ENCODE measurements at regions not wholly inside any gene's neighbourhood (a gene's known extent, or its start where the extent isn't known, plus 50 kb on each side); places are given as distances from the start of the nearest gene placed in this dataset.

DNA sequence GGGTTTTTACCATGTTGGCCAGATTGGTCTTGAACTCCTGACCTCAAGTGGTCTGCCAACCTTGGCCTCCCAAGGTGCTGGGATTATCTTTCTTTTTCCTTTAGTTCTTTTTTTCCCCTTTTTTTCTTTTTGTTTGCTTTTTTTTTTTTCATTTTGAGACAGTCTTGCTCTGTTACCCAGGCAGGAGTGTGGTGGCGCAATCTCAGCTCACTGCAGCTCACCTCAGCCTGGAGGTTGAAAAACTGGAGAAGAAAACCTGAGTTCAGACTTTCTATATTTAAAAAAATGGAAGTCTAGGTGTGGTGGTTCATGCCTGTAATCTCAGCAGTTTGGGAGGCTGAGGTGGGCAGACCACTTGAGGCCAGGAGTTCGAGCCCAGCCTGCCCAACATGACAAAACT, 181.1 kb upstream of the HS3ST1 start:
- no peak for DNase-seq

- no peak for DNase-seq
Observed at GRCh38 chr4:11608992-11609391, 180.3 kb upstream of the HS3ST1 start.

DNA sequence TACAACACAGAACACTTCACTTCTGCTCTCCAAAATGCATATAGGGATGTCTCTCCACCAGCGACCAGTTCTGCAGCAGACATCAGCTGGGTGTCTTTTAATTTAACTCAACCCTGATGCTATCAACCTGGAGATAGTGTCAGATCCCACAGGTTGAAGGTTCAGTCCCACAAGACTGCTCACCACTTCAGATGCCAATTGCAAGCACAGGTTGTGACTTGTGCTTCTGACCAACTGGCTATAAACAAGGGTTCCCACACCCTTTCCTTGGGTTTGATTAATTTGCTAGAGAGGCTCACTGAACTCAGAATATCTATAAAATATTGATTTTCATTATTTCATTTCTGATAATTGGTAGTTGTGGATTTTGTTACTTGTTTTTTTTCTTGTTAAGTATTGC, 177.4 kb upstream of the HS3ST1 start:
- no peak for DNase-seq

DNA sequence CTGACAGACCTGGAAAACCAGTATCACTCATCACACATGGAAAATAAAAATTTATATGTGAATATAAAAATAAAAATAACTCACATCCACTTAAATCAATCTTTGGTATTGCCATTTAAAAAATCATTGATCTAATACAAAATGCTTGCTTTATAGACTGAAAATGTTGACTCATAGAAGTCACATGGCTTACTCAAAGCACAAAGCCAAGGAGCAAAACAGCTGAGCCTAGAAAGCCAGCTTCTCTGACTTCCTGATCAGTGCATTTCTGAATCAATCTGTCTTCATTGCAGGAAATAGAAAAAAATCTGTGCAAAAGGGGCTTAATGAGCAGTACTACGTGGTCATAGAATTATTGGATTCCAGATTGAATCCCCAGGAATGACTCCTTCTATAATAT, 176.9 kb upstream of the HS3ST1 start:
- DNase-seq, result no peak

GRCh38 chr4:11604821-11605220, 176.1 kb upstream of the HS3ST1 start:
- no peak for DNase-seq

DNA sequence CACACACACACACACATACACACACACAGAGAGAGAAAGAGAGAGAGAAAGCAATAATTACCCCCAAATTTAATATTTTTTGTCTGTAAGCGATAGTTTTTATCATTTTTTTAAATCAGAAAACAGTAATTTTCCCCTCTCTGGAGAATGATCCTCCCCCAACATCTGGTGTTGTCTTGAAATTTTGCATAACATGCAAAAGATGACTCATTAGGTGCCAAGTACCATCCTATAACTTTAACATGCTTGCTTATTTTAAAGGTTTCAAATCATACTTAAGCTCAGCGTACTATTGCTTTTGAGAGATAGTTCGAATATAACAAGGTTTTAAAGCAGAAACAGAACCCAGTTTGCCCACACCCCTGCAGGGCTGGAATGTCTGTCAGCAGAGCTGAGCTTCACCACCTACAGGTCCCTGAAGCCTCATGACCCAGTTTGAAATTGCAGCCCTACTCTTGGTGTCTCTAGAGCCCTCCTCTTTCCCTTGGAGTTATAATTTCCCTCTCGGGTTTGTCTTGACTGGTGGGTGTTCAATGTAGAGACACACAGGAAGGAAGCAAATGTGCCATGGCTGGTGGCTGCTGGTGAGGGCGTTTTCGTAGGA, 175.0 kb upstream of the HS3ST1 start:
- DNase-seq, result no peak

GRCh38 chr4:11602606-11603340, 174.1 kb upstream of the HS3ST1 start:
- DNase-seq, result no peak

DNA sequence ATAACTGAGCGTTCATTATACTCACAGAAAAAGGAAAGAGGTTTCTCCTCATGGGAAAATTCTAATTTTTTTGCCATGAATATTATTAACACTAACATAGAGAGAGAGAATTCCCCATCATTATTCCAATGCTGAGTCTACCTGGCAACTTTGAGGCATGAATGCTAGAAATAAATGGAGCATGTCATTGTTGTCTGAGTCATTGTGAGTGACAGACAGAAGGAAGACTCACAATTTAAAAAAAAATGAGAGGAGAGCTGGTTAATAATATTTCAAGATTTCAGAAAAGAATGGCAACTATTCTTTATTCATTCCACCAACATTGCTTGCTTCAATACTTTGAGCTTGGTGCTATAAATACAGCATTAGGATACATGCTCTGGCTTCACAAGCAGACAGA, 170.4 kb upstream of the HS3ST1 start:
- DNase-seq, result no peak

GRCh38 chr4:11598591-11598990, 169.9 kb upstream of the HS3ST1 start:
- DNase-seq, result no peak

DNA sequence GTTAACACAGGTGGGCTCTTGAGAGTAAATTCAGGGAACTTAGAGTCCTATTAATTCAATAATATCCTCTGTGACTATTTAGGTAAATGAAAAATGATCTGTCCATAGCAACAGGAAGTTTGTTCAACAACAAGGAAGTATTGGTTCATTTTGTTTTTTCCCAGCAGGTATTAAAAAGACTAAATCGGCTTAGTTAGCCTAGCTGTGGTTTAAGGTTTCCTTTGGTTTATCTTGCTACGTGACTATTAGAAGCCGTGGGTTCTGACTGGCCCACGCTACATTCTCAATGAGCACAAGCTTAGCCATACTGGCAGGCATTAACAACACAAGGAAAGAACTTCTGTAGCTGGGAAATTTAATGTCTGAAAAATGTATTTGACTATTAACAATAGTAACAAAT, 168.8 kb upstream of the HS3ST1 start:
- no peak for DNase-seq

DNA sequence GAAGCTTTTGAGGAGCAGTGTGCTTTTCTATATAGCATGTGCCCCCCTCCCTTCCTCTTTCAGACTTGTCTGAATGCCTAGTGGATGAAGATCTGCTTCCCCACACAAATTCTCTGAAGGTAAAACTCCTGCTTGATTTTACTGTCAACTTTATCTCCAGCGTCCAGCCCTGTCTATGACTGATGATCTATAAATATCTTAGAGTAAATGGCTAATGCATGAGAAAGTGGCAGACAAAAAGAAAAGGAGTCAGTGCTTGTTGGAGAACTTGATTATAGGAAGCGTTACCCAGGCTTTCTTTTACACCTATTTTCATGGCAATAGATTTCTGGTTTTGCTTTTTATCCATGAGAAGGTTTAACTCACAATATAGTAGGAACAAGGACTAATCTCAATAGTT, 168.3 kb upstream of the HS3ST1 start:
- no peak for DNase-seq

DNA sequence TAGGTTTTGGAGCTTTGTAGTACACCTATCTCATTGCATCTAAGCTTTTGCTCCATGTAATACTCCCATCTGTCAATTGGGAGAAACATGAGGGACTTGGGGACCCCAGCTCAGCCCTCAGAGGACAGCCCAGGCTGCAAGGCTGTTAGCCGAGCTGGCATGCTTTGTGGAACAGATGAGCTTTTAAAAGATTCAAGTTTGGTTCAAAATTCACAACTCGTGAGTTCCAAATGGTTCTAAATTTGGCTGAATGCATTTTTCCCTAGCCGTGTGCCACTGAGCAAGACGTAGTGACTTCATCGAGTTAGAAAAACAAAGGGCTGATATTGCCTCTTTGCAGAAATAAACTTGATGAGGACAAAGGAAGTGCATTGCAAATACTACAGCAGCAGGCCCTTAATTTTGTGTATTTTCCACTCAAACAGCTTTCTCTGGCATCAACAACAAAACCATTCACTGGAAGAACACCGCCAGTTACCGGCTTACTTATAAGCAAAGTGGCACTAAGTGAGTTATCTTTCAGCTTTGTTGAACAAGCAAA, 165.0 kb upstream of the HS3ST1 start:
- no peak for DNase-seq

DNA sequence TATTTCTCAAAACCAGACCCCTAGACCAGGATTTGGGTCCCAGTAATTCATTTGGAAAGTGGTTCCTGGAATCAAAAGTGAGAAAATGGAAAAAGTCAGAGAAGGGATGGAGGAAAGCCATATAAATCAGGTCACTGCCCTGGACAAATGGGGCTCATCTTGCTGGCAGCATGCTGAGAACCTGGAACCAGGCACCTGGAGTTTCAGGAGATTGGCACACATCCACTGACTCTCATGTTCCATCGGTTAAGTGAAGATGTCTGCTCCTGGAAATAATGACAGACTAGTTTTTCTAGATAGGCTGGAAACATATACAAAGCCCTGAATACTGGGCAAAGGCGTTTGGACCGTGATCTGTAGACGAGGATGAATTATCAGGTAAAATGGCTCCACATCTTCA, 163.6 kb upstream of the HS3ST1 start:
- DNase-seq, result no peak

- DNase-seq, result no peak
Observed at GRCh38 chr4:11590132-11590531, 161.4 kb upstream of the HS3ST1 start.

DNA sequence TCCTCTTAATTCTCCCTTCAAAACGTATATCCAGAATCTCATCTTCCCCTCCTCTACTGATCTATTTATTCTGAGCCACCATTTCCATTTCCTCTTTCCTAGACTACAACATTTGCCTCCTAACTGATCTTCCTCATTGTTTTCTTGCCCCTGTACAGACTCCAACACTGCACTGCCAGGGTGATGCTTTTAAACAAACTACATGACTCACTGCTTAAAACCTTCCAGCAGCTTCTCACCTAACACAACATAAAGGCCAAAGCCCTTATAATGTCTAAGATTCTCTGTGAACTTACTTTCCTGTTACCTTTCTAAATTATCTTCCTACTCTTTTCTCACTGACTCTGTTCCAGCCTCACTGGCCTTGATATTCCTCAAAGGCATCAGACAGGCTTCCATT, 161.0 kb upstream of the HS3ST1 start:
- no peak for DNase-seq

DNA sequence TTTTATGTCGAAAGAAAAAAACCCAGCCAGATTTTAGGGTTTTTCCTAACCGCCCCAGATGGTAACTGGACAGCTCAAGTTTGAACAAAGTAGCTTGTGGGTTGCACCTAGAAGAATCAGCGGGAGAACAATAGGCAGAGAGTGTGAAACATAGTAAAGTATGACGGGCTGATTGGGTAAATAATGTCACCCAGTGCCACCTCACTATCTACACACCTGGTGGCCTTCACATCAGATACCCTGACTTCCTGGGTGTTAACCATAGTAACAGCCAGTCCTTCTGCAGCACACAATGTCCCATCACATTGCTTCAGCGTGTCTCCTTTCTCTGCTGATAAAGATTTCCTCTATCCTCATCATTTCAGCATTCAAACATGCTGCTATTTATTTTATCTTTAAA, 159.1 kb upstream of the HS3ST1 start:
- DNase-seq, result no peak

- no peak for DNase-seq
Observed at GRCh38 chr4:11585506-11585905, 156.8 kb upstream of the HS3ST1 start.

GRCh38 chr4:11568511-11568910, 139.8 kb upstream of the HS3ST1 start:
- DNase-seq, result no peak

DNA sequence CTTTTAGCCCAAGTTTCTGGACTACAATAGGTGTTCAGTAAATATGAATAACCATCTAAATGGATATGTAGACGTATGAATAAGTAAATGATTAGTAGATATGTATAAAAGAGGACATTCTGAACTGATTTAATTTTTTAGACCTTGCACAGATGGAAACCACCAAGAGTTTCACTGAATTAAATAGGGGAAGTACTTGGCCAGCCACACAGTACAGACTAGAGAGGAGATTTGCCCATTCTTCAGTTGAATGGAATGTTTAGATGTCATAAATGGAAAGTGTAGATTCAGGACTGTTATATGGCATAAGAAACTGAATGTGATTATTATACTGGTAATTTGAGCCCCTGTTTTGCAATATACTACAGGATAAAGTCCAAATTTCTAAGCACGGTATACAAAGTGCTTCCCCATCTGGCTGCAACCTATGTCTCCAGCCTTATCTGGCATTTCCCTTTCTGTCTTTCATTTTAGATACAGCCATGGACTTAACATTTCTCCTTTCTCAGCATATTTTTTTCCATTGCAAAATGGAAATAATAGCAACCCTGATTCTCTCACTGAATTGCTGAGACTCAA, 137.8 kb upstream of the HS3ST1 start:
- DNase-seq, result no peak

- DNase-seq, result no peak
Observed at GRCh38 chr4:11565899-11566298, 137.2 kb upstream of the HS3ST1 start.

- DNase-seq, result no peak
Observed at GRCh38 chr4:11565213-11565612, 136.5 kb upstream of the HS3ST1 start.

- no peak for DNase-seq
Observed at GRCh38 chr4:11564021-11564420, 135.3 kb upstream of the HS3ST1 start.

GRCh38 chr4:11549525-11549924, 120.8 kb upstream of the HS3ST1 start:
- no peak for DNase-seq

DNA sequence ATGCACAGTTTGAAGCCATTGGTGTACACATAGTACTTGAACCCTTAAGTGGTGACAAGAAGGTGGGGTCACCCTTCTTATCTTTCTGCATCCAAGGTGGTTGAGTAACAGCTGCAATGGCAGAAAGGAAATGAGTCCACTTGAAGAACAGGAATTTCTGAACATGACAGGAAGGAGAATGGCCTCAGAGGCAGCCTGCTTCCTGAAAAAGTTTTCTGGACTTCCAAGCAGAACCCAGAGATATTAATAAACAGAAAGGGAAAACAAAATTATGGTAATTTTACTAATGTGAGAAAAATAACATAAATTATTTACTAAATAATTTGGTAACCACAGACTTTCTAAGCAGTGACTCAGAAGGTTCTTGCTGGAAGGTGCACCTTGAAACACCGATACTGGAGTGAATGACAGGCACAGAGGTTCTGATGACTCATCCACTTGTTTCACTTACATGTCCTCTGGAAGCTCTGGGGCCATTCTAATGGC, 119.9 kb upstream of the HS3ST1 start:
- DNase-seq, result no peak
